ENCODE measurements at regions not wholly inside any gene's neighbourhood (a gene's known extent, or its start where the extent isn't known, plus 50 kb on each side); places are given as distances from the start of the nearest gene placed in this dataset.

- TF ChIP-seq, protein P1, sequence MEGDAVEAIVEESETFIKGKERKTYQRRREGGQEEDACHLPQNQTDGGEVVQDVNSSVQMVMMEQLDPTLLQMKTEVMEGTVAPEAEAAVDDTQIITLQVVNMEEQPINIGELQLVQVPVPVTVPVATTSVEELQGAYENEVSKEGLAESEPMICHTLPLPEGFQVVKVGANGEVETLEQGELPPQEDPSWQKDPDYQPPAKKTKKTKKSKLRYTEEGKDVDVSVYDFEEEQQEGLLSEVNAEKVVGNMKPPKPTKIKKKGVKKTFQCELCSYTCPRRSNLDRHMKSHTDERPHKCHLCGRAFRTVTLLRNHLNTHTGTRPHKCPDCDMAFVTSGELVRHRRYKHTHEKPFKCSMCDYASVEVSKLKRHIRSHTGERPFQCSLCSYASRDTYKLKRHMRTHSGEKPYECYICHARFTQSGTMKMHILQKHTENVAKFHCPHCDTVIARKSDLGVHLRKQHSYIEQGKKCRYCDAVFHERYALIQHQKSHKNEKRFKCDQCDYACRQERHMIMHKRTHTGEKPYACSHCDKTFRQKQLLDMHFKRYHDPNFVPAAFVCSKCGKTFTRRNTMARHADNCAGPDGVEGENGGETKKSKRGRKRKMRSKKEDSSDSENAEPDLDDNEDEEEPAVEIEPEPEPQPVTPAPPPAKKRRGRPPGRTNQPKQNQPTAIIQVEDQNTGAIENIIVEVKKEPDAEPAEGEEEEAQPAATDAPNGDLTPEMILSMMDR (IDR thresholded peaks at IDR 0.05) = no peak
- TF ChIP-seq, protein P2, sequence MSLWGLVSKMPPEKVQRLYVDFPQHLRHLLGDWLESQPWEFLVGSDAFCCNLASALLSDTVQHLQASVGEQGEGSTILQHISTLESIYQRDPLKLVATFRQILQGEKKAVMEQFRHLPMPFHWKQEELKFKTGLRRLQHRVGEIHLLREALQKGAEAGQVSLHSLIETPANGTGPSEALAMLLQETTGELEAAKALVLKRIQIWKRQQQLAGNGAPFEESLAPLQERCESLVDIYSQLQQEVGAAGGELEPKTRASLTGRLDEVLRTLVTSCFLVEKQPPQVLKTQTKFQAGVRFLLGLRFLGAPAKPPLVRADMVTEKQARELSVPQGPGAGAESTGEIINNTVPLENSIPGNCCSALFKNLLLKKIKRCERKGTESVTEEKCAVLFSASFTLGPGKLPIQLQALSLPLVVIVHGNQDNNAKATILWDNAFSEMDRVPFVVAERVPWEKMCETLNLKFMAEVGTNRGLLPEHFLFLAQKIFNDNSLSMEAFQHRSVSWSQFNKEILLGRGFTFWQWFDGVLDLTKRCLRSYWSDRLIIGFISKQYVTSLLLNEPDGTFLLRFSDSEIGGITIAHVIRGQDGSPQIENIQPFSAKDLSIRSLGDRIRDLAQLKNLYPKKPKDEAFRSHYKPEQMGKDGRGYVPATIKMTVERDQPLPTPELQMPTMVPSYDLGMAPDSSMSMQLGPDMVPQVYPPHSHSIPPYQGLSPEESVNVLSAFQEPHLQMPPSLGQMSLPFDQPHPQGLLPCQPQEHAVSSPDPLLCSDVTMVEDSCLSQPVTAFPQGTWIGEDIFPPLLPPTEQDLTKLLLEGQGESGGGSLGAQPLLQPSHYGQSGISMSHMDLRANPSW (CRISPR knock-in tag; conservative IDR thresholded peaks at IDR 0.05; ENCODE audit: low read depth) = no peak
- TF ChIP-seq E2F5 (CRISPR knock-in tag; IDR thresholded peaks at IDR 0.05) = no peak
- TF ChIP-seq JUN (CRISPR knock-in tag; IDR thresholded peaks at IDR 0.05) = no peak
- TF ChIP-seq ZNF512 (CRISPR knock-in tag; IDR thresholded peaks at IDR 0.05; ENCODE audit: borderline replicate concordance) = no peak
- no peak for TF ChIP-seq ETV6 (CRISPR knock-in tag; IDR thresholded peaks at IDR 0.05)
- TF ChIP-seq NFE2L1 (CRISPR knock-in tag; IDR thresholded peaks at IDR 0.05) = no peak
- TF ChIP-seq KAT7 (CRISPR knock-in tag; IDR thresholded peaks at IDR 0.05; ENCODE audit: borderline replicate concordance) = no peak
- TF ChIP-seq ZBTB21 (CRISPR knock-in tag; IDR thresholded peaks at IDR 0.05; ENCODE audit: borderline replicate concordance) = no peak
Measured at GRCh38 chr11:13119361-13119760, 110.2 kb downstream of the RASSF10 start.
